DND-41 (cell line): ENCODE measurements at regions not wholly inside any gene's neighbourhood (a gene's known extent, or its start where the extent isn't known, plus 50 kb on each side); places are given as distances from the start of the nearest gene placed in this dataset.

Experiments
- ATAC-seq: fragments of 200-7000 bp; cut with Tn5 transposase; 3 replicates; pipeline ENCODE4 v1.9.1; 2021; ENCODE audit warnings: low read depth; ENCODE audit not compliant: insufficient read depth
- DNase-seq: peaks from one replicate; pipeline ENCODE4 v3.0.0-alpha.2; 2020
- H2AFZ ChIP-seq: 2 replicates; pipeline ENCODE4 v1.6.0; 2012; ENCODE audit warnings: low read depth, low read length
- H3K27ac ChIP-seq: 2 replicates; pipeline ENCODE4 v1.5.1; 2012; ENCODE audit warnings: low read length, inconsistent platforms
- H3K27me3 ChIP-seq: fragments of 200-600 bp; sonication (generic); 2 replicates; pipeline ENCODE4 v1.6.0; 2012; ENCODE audit warnings: low read length, mild to moderate bottlenecking, inconsistent platforms; ENCODE audit not compliant: insufficient read depth, poor library complexity
- H3K36me3 ChIP-seq: 2 replicates; pipeline ENCODE4 v1.5.1; 2012; ENCODE audit warnings: low read length, inconsistent platforms; ENCODE audit not compliant: insufficient read depth
- H3K4me1 ChIP-seq: 2 replicates; pipeline ENCODE4 v1.5.1; 2012; ENCODE audit warnings: mild to moderate bottlenecking, low read length; ENCODE audit not compliant: insufficient read depth
- H3K4me2 ChIP-seq: 2 replicates; pipeline ENCODE4 v1.6.0; 2012; ENCODE audit warnings: mild to moderate bottlenecking, moderate library complexity, low read length, inconsistent platforms; ENCODE audit not compliant: insufficient read depth
- H3K4me3 ChIP-seq, 2 experiments: fragments of 200-600 bp in 1 of 2; shearing (Covaris generic) in 1 of 2; 2 replicates each; pipeline ENCODE4 v1.5.1; 2012 to 2016; ENCODE audit warnings: inconsistent platforms in 2 of 2, low read length in 2 of 2, mild to moderate bottlenecking in 2 of 2, low read depth in 1 of 2, moderate library complexity in 1 of 2
- H3K79me2 ChIP-seq: 2 replicates; pipeline ENCODE4 v1.6.0; 2012; ENCODE audit warnings: low read length, inconsistent platforms; ENCODE audit not compliant: insufficient read depth
- H3K9ac ChIP-seq: 2 replicates; pipeline ENCODE4 v1.6.0; 2012; ENCODE audit warnings: low read depth, mild to moderate bottlenecking, inconsistent platforms, low read length, moderate library complexity
- H3K9me3 ChIP-seq: 2 replicates; pipeline ENCODE4 v1.5.1; 2012; ENCODE audit warnings: low read length, moderate library complexity, mild to moderate bottlenecking, inconsistent platforms; ENCODE audit not compliant: insufficient read depth, severe bottlenecking
- H4K20me1 ChIP-seq: 2 replicates; pipeline ENCODE4 v1.6.0; 2012; ENCODE audit warnings: low read length; ENCODE audit not compliant: insufficient read depth
- CTCF ChIP-seq: IDR thresholded peaks from 2 replicates; pipeline ENCODE4 v1.5.1; 2012; ENCODE audit warnings: borderline replicate concordance, low read length, moderate library complexity, mild to moderate bottlenecking; ENCODE audit not compliant: poor library complexity, severe bottlenecking; ENCODE audit errors: extremely low read depth
- EZH2 ChIP-seq: IDR thresholded peaks from 3 replicates; pipeline ENCODE4 v1.6.1; 2012; ENCODE audit warnings: borderline replicate concordance, low read depth, mild to moderate bottlenecking, moderate library complexity, low read length, inconsistent platforms; ENCODE audit not compliant: severe bottlenecking

GRCh38 chr2:61736953-61737352, 116.9 kb downstream of the FAM161A start:
- Histone ChIP-seq H3K27me3 (no peaks in the 10 kb centered on the region), H3K27ac (no peak overlapping the region)
- DNase-seq = no peak

GRCh38 chr2:61733563-61733962, 120.3 kb downstream of the FAM161A start:
- Histone ChIP-seq H4K20me1 (no peaks in the 10 kb centered on the region), H3K4me2 (no peak overlapping the region), H2AFZ (no peak overlapping the region), H3K27me3 (no peaks in the 10 kb centered on the region), H3K27ac (no peak overlapping the region), H3K9ac (no peak overlapping the region), H3K4me3 (no peak overlapping the region), H3K79me2 (no peaks in the 10 kb centered on the region), H3K36me3 (no peaks in the 10 kb centered on the region), H3K4me1 (no peaks in the 10 kb centered on the region), H3K9me3 (no peaks in the 10 kb centered on the region)
- no peak for DNase-seq
- ATAC-seq = no peak
- TF ChIP-seq EZH2 (no peak), CTCF (no peak)

More at GRCh38 chr2:61736953-61737352, 116.9 kb downstream of the FAM161A start:
- TF ChIP-seq CTCF = no peak
- TF ChIP-seq EZH2 = no peak
- no peaks in the 10 kb centered on the region for H3K36me3 ChIP-seq
- H4K20me1 ChIP-seq = no peaks in the 10 kb centered on the region
- no peak overlapping the region for H3K9ac ChIP-seq
- H3K4me1 ChIP-seq = no peaks in the 10 kb centered on the region
- no peak overlapping the region for H2AFZ ChIP-seq
- no peak for ATAC-seq
- H3K79me2 ChIP-seq = no peaks in the 10 kb centered on the region
- H3K4me3 ChIP-seq = no peak overlapping the region
- no peaks in the 10 kb centered on the region for H3K9me3 ChIP-seq
- no peak overlapping the region for H3K4me2 ChIP-seq

GRCh38 chr2:61732787-61733186, 121.1 kb downstream of the FAM161A start:
- H3K9me3 ChIP-seq = no peaks in the 10 kb centered on the region
- no peaks in the 10 kb centered on the region for H3K36me3 ChIP-seq
- H3K27ac ChIP-seq = no peak overlapping the region
- ATAC-seq (no peak), DNase-seq (no peak)
- H3K9ac ChIP-seq = no peak overlapping the region
- no peaks in the 10 kb centered on the region for H3K79me2 ChIP-seq
- no peaks in the 10 kb centered on the region for H3K4me1 ChIP-seq
- peaks cover 1% of the 10 kb centered on the region for H3K27me3 ChIP-seq
- no peak overlapping the region for H3K4me2 ChIP-seq
- H4K20me1 ChIP-seq = no peaks in the 10 kb centered on the region
- no peak overlapping the region for H3K4me3 ChIP-seq
- H2AFZ ChIP-seq = no peak overlapping the region
- TF ChIP-seq EZH2 (no peak), CTCF (no peak)

- TF ChIP-seq EZH2 = no peak
- no peak for TF ChIP-seq CTCF
These were observed 126.1 kb downstream of the FAM161A start for GRCh38 chr2:61727746-61728145.

More at GRCh38 chr2:61727746-61728145, 126.1 kb downstream of the FAM161A start:
- Histone ChIP-seq H3K9ac (no peak overlapping the region), H3K9me3 (no peaks in the 10 kb centered on the region), H3K36me3 (no peaks in the 10 kb centered on the region), H3K4me3 (no peak overlapping the region), H3K27ac (no peak overlapping the region), H3K4me2 (no peak overlapping the region), H2AFZ (no peak overlapping the region), H3K4me1 (no peaks in the 10 kb centered on the region), H3K79me2 (no peaks in the 10 kb centered on the region), H3K27me3 (peaks cover 4% of the 10 kb centered on the region), H4K20me1 (no peaks in the 10 kb centered on the region)
- no peak for ATAC-seq
- no peak for DNase-seq
